ENCODE measurements at regions not wholly inside any gene's neighbourhood (a gene's known extent, or its start where the extent isn't known, plus 50 kb on each side); places are given as distances from the start of the nearest gene placed in this dataset.
"Not testable (repeated sequence)": the region's sequence is repeated elsewhere in the genome, so short reads cannot be mapped to it uniquely, and the experiment has no call there.

DNA sequence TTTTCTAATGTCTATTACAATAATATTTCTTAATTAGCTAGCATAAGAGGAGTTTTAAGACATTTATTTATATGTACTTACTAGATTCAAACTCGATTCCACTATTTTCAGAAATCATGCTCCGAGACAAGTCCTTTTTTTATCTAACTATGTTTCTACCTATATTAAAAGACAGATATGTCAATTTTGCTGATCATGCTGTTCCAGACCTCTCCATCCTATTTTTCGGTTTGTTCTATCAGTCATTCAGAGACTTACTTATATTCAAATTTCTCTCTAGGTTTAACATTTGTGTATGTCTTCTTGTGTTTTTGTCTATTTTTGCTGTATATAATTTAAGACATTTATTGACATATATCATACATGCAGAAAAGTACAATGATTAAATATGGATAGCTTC, 635.5 kb downstream of the ZNF716 start:
- not testable (repeated sequence) for TF ChIP-seq TRIM28, KLF16 (IDR thresholded peaks at IDR 0.05)
